PC-3 (cell line): ENCODE measurements at regions not wholly inside any gene's neighbourhood (a gene's known extent, or its start where the extent isn't known, plus 50 kb on each side); places are given as distances from the start of the nearest gene placed in this dataset.

Source experiments
- ATAC-seq: fragments of 200-7000 bp; cut with Tn5 transposase; 2 replicates; pipeline ENCODE4 v1.9.1; 2020; ENCODE audit warnings: mild to moderate bottlenecking, moderate library complexity
- BruUV-seq: library from RNA; stranded (reverse); fragments of 400-500 nt; replicated peaks from 2 replicates; lab custom pipeline; 2021; lab: Mats Ljungman, UMichigan
- CTCF ChIA-PET: fragments of 300-600 bp; sonication (Branson Sonifier 250); formaldehyde crosslinking; loops from one replicate; lab custom pipeline; 2022; ENCODE audit warnings: antibody characterized with exemption; lab: Charles Lee
- POLR2A ChIA-PET: fragments of 300-600 bp; sonication (Branson Sonifier 250); formaldehyde crosslinking; loops from one replicate; lab custom pipeline; 2022; ENCODE audit warnings: antibody characterized with exemption; ENCODE audit not compliant: unreplicated experiment; lab: Charles Lee
- DNase-seq: peaks from one replicate; pipeline ENCODE4 v3.0.0-alpha.2; 2015
- H2AFZ ChIP-seq: fragments of 300-600 bp; sonication (generic); 2 replicates; pipeline ENCODE4 v1.6.0; 2016; ENCODE audit warnings: antibody characterized with exemption, low read length
- H3F3A ChIP-seq: fragments of 300-600 bp; sonication (generic); one replicate; pipeline ENCODE4 v1.6.0; 2017; ENCODE audit warnings: antibody characterized with exemption, low read length, control low read depth, mild to moderate bottlenecking; ENCODE audit not compliant: unreplicated experiment
- H3K27ac ChIP-seq: fragments of 300-600 bp; sonication (generic); 2 replicates; pipeline ENCODE4 v1.5.1; 2016; ENCODE audit warnings: mild to moderate bottlenecking, low read length
- H3K27me3 ChIP-seq: fragments of 300-600 bp; sonication (generic); 2 replicates; pipeline ENCODE4 v1.6.1; 2016; ENCODE audit warnings: low read length, mixed read lengths
- H3K36me3 ChIP-seq: fragments of 300-600 bp; sonication (generic); 2 replicates; pipeline ENCODE4 v1.6.1; 2016; ENCODE audit warnings: low read depth, mixed run types, low read length, mixed read lengths
- H3K4me1 ChIP-seq: fragments of 300-600 bp; sonication (generic); 2 replicates; pipeline ENCODE4 v1.5.1; 2016; ENCODE audit warnings: low read length; ENCODE audit not compliant: insufficient read depth
- H3K4me2 ChIP-seq: fragments of 300-600 bp; sonication (generic); 2 replicates; pipeline ENCODE4 v1.6.0; 2016; ENCODE audit warnings: low read length
- H3K4me3 ChIP-seq: fragments of 300-600 bp; sonication (generic); 2 replicates; pipeline ENCODE4 v1.5.1; 2016; ENCODE audit warnings: mild to moderate bottlenecking, low read length, mixed read lengths
- H3K79me2 ChIP-seq: fragments of 300-600 bp; sonication (generic); 2 replicates; pipeline ENCODE4 v1.6.1; 2017; ENCODE audit warnings: low read length, mixed read lengths
- H3K9ac ChIP-seq: fragments of 300-600 bp; sonication (generic); 2 replicates; pipeline ENCODE4 v1.6.0; 2016; ENCODE audit warnings: mild to moderate bottlenecking, low read length
- H3K9me2 ChIP-seq: fragments of 300-600 bp; sonication (generic); replicated peaks from 2 replicates; pipeline ENCODE4 v1.6.1; 2016; ENCODE audit warnings: mixed run types, low read length, mixed read lengths
- H3K9me3 ChIP-seq: fragments of 300-600 bp; sonication (generic); 2 replicates; pipeline ENCODE4 v1.6.1; 2016; ENCODE audit warnings: low read length, mixed read lengths
- H4K20me1 ChIP-seq: fragments of 300-600 bp; sonication (generic); 2 replicates; pipeline ENCODE4 v1.6.1; 2016; ENCODE audit warnings: low read length, mixed read lengths
- CTCF ChIP-seq: fragments of 300-600 bp; sonication (generic); conservative IDR thresholded peaks from 2 replicates; pipeline ENCODE4 v1.5.1; 2017; ENCODE audit warnings: antibody characterized with exemption, low read depth, mild to moderate bottlenecking, low read length
- EZH2 ChIP-seq: fragments of 300-600 bp; sonication (generic); IDR thresholded peaks from one replicate; pipeline ENCODE4 v1.6.1; 2017; ENCODE audit warnings: antibody characterized with exemption, mild to moderate bottlenecking, low read length; ENCODE audit not compliant: unreplicated experiment
- EZH2phosphoT487 ChIP-seq: fragments of 300-600 bp; sonication (generic); IDR thresholded peaks from 2 replicates; pipeline ENCODE4 v1.6.1; 2018; ENCODE audit warnings: mild to moderate bottlenecking, antibody characterized with exemption, low read length, borderline replicate concordance
- intact Hi-C: fragments of 100-400 bp; cut with micrococcal nuclease; formaldehyde crosslinking; loops from 2 replicates; pipeline ENCODE4 v1.9.0; 2023

- no peaks in the 10 kb centered on the region for H4K20me1 ChIP-seq
- H3K9me2 ChIP-seq, result no peaks in the 10 kb centered on the region
- no peak overlapping the region for H3K9ac ChIP-seq
- intact Hi-C loops, result no loop called here
- H2AFZ ChIP-seq, result no peak overlapping the region
- ChIA-PET POLR2A (no interaction called here), CTCF (no interaction called here)
- TF ChIP-seq EZH2 (no peak), CTCF (no peak), EZH2phosphoT487 (no peak)
- no peaks in the 10 kb centered on the region for H3K36me3 ChIP-seq
- H3K27ac ChIP-seq, result no peak overlapping the region
- no peaks in the 10 kb centered on the region for H3K9me3 ChIP-seq
- H3K4me3 ChIP-seq, result no peak overlapping the region
- peaks cover 23% of the 10 kb centered on the region for H3K4me1 ChIP-seq
- no peaks in the 10 kb centered on the region for H3K27me3 ChIP-seq
- no peak for DNase-seq
- no peak overlapping the region for H3K4me2 ChIP-seq
- no TSS peak for BruUV-seq
- H3F3A ChIP-seq, result peaks cover 5% of the 10 kb centered on the region
- H3K79me2 ChIP-seq, result no peaks in the 10 kb centered on the region
- no peak for ATAC-seq
Observed at GRCh38 chr20:11391591-11391990, 526.1 kb upstream of the BTBD3 start.

- Histone ChIP-seq H3F3A (no peaks in the 10 kb centered on the region), H3K36me3 (no peaks in the 10 kb centered on the region), H3K27ac (no peak overlapping the region), H3K4me2 (no peak overlapping the region), H3K27me3 (no peaks in the 10 kb centered on the region), H4K20me1 (no peaks in the 10 kb centered on the region), H3K9me2 (no peaks in the 10 kb centered on the region), H2AFZ (no peak overlapping the region), H3K4me3 (no peak overlapping the region), H3K4me1 (peaks cover 5% of the 10 kb centered on the region), H3K9ac (no peak overlapping the region), H3K9me3 (no peaks in the 10 kb centered on the region), H3K79me2 (no peaks in the 10 kb centered on the region)
- DNase-seq (peak; percentile 22), ATAC-seq (no peak)
- BruUV-seq, result no TSS peak
- ChIA-PET CTCF (no interaction called here), POLR2A (no interaction called here)
- TF ChIP-seq EZH2phosphoT487, result no peak
- TF ChIP-seq CTCF, result no peak
- no peak for TF ChIP-seq EZH2
- intact Hi-C loops, result no loop called here
Observed at GRCh38 chr20:11394145-11394833, 523.4 kb upstream of the BTBD3 start.

DNA sequence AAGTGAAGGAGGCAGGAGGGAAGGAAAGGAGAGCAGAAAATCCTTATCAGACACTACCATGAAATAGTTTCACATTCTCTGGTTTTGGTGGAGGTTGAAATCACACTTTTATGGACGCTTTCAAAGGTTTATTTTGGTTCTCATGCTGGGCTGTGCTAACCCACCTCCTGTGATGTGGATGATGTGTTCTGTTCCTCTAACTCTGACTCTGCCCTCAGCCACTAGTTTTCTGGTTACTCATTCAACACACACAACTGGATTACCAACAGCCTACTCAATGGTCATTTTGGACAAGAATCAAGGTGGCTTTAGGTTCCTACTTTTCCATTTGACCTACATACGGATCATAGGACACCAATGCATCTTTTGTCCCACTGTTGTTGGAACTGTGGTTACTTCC, 522.1 kb upstream of the BTBD3 start:
- Histone ChIP-seq H3K9me2 (no peaks in the 10 kb centered on the region), H4K20me1 (no peaks in the 10 kb centered on the region), H3K4me2 (no peak overlapping the region), H3K27ac (no peak overlapping the region), H3K27me3 (no peaks in the 10 kb centered on the region), H3K4me3 (no peak overlapping the region), H3K36me3 (no peaks in the 10 kb centered on the region), H3K9ac (no peak overlapping the region), H3K4me1 (no peaks in the 10 kb centered on the region), H3K79me2 (no peaks in the 10 kb centered on the region), H2AFZ (no peak overlapping the region), H3K9me3 (no peaks in the 10 kb centered on the region), H3F3A (no peaks in the 10 kb centered on the region)
- DNase-seq, result peak; percentile 13
- intact Hi-C loops, result no loop called here
- TF ChIP-seq EZH2phosphoT487, result no peak
- no peak for TF ChIP-seq CTCF
- TF ChIP-seq EZH2, result no peak
- ChIA-PET POLR2A (no interaction called here), CTCF (no interaction called here)
- no peak for ATAC-seq
- BruUV-seq, result no TSS peak
